ENCODE measurements at regions not wholly inside any gene's neighbourhood (a gene's known extent, or its start where the extent isn't known, plus 50 kb on each side); places are given as distances from the start of the nearest gene placed in this dataset.

DNA sequence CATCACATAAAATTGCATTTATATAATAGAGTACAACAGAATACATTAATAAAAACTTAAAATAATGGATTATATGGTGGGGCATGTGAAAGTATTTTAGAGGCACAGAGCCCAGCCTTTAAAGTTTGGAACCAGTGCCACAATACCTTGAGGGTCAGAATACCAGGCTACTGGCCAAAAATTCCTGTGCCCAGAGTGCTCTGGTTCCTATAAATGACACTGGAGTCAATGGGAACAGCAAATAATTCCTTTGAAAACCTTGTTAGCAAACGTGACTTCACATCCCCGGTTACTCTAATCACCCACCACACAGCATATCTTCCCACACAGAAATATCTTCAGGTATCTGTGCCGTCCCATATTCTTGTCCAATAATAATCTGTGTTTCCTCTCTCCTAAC is 1242.6 kb downstream of the DIAPH3 start:
- no peak overlapping the region for H3K4me3 ChIP-seq (ENCODE audit: low read depth, low read length)
- TF ChIP-seq, protein P1, sequence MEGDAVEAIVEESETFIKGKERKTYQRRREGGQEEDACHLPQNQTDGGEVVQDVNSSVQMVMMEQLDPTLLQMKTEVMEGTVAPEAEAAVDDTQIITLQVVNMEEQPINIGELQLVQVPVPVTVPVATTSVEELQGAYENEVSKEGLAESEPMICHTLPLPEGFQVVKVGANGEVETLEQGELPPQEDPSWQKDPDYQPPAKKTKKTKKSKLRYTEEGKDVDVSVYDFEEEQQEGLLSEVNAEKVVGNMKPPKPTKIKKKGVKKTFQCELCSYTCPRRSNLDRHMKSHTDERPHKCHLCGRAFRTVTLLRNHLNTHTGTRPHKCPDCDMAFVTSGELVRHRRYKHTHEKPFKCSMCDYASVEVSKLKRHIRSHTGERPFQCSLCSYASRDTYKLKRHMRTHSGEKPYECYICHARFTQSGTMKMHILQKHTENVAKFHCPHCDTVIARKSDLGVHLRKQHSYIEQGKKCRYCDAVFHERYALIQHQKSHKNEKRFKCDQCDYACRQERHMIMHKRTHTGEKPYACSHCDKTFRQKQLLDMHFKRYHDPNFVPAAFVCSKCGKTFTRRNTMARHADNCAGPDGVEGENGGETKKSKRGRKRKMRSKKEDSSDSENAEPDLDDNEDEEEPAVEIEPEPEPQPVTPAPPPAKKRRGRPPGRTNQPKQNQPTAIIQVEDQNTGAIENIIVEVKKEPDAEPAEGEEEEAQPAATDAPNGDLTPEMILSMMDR (IDR thresholded peaks at IDR 0.05; ENCODE audit: insufficient read depth, low read length, missing control alignments), result no peak
- ChIA-PET CTCF (no interaction called here), POLR2A (no interaction called here)
- DNase-seq (ENCODE audit: low read depth, low spot score), result no peak

DNA sequence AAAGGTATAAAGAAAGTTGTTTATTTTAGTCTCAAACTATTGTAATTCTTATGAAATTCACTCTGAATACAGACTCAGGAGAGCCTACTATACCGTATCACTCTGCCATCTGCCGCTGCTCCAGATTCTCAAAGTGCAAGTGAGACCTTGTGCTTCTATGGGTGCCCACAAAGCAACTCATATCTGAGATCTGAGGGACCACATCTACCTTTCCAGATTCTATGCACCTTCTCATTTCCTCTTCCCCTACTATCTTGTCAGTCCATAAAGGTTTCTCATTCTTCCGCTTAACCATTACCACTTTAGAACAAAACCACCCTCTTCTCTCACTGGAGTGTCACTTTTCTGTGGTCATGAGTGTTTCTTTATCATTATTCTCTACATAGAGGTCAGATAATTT is 1236.9 kb downstream of the DIAPH3 start:
- TF ChIP-seq, protein P1 (IDR thresholded peaks at IDR 0.05; ENCODE audit: insufficient read depth, low read length, missing control alignments), result no peak
- no peak overlapping the region for H3K4me3 ChIP-seq (ENCODE audit: low read depth, low read length)
- POLR2A ChIA-PET, result no interaction called here
- CTCF ChIA-PET, result no interaction called here
- DNase-seq (ENCODE audit: low read depth, low spot score), result no peak

DNA sequence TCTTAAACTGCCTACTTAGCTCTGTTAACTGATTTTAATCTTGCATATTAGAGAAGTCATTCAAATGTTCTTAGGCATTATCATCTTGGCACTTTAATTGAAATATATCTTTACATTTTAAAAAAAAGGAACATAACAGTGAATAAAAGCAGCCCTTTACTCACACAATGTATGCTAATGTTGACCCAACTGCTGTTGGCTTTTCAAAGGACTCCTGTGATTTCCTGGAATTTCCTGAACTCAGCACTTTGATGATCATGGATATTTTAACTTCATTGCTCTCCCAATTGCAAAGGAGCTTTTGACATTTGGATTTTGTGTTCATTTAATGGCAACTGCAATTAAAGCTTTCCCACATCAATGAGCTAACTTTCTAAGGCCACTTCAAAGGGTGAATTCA is 1230.3 kb downstream of the DIAPH3 start:
- H3K4me3 ChIP-seq (ENCODE audit: low read depth, low read length), result no peak overlapping the region
- DNase-seq (ENCODE audit: low read depth, low spot score), result no peak
- POLR2A ChIA-PET, result no interaction called here
- TF ChIP-seq, protein P1 (IDR thresholded peaks at IDR 0.05; ENCODE audit: insufficient read depth, low read length, missing control alignments), result no peak
- CTCF ChIA-PET, result no interaction called here

DNA sequence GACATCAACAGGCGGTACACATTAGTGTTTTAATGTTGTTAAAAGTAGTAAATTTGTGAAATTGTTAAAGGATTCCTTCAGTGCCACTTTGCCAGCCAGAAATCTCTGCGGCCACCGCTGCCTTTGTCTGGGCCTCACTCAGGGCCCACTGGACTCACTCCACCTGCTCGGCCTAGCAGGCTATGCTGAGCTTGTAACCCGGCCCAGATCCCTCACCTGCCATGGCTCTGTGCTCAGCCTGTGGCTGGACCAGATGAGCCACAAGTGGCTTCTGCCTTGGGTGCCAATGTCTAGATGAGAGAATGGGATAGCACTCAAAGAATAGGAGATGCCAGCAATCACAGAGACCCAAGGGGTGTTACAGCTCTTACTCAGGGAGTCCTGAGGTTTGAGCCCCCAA is 1228.0 kb downstream of the DIAPH3 start:
- no peak for DNase-seq (ENCODE audit: low read depth, low spot score)
- ChIA-PET POLR2A (no interaction called here), CTCF (no interaction called here)
- TF ChIP-seq, protein P1 (IDR thresholded peaks at IDR 0.05; ENCODE audit: insufficient read depth, low read length, missing control alignments), result no peak
- no peak overlapping the region for H3K4me3 ChIP-seq (ENCODE audit: low read depth, low read length)

DNA sequence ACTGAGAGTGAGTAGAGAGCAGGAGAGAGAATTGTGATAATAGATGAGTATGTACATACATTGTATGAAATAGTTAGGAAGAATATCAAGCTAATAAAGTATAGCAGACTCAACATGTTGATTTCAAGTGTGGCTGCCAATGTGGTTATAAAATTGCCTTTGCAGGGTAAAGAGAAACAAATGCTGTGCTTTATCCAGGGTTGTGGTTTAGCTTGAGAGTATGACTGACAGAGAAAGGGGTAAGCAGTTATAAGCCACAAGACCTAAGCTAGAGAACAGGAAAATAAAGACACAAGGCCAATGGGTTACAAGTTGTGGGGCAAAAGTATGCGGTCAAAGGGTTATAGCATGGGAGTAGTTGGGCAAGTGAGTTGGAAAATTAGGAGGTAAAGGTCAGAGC is 1217.5 kb downstream of the DIAPH3 start:
- no peak for DNase-seq (ENCODE audit: low read depth, low spot score)
- ChIA-PET CTCF (no interaction called here), POLR2A (no interaction called here)
- TF ChIP-seq, protein P1 (IDR thresholded peaks at IDR 0.05; ENCODE audit: insufficient read depth, low read length, missing control alignments), result no peak
- no peak overlapping the region for H3K4me3 ChIP-seq (ENCODE audit: low read depth, low read length)

DNA sequence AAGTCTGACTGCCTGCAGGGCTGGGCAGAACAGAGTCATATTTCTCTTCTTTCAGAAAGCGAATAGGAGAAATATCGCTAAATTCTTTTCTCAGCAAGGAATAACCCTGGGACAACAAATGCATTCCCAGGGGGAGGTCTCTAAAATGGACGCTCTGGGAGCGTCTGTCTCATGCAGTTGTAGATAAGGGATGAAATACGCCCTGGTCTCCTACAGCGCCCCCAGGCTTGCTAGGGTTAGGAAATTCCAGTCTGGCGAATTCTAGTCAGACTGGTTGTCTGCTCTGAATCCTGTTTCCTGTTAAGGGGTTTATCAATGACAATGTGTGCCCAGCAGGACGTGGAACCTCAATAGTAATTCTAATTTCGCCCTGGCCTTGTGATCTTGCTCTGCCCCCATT is 1214.1 kb downstream of the DIAPH3 start:
- CTCF ChIA-PET, result no interaction called here

More for the DNA sequence above, 1214.1 kb downstream of the DIAPH3 start:
- H3K4me3 ChIP-seq (ENCODE audit: low read depth, low read length), result no peak overlapping the region
- no peak for DNase-seq (ENCODE audit: low read depth, low spot score)
- TF ChIP-seq, protein P1 (IDR thresholded peaks at IDR 0.05; ENCODE audit: insufficient read depth, low read length, missing control alignments), result no peak
- POLR2A ChIA-PET, result no interaction called here
